Gastrocnemius medialis (tissue), 4 donors: ENCODE measurements at regions not wholly inside any gene's neighbourhood (a gene's known extent, or its start where the extent isn't known, plus 50 kb on each side); places are given as distances from the start of the nearest gene placed in this dataset.

Source experiments
- POLR2A ChIP-seq, 2 donors: fragments of 450-650 bp; IDR thresholded peaks; one replicate each; pipeline ENCODE4 v1.6.1; 2017; ENCODE audit warnings: antibody characterized with exemption in 2 of 2, mild to moderate bottlenecking in 2 of 2, moderate library complexity in 2 of 2
- TF ChIP-seq, protein P1 (sequence below), 5 experiments: fragments of 450-650 bp in 3 of 5; fragments of 200-600 bp in 2 of 5; sonication (generic) in 2 of 5; IDR thresholded peaks in 4 of 5; conservative IDR thresholded peaks in 1 of 5; 1 replicate in 4 of 5; 2 replicates in 1 of 5; pipeline ENCODE4 v1.5.1; 2016 to 2019; ENCODE audit warnings: antibody characterized with exemption in 5 of 5, mild to moderate bottlenecking in 3 of 5, moderate library complexity in 3 of 5

DNA sequence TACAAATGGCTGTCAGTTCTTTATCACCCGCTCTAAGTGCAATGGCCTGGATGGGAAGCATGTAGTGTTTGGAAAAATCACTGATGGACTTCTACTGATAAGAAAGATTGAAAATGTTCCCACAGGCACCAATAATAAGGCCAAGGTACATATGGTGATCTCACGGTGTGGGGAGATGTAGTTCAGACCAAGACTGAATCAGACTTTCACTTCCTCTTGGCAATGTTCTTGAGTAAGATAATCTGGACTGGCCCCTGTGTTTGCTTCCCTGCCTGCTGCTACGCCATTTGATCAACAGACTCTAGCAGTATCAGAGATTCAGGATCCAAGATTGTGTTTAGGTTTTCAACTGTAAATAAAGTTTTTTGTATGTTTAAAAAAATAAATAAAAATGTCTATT, 682.2 kb upstream of the AMOT start:
- TF ChIP-seq, protein P1, sequence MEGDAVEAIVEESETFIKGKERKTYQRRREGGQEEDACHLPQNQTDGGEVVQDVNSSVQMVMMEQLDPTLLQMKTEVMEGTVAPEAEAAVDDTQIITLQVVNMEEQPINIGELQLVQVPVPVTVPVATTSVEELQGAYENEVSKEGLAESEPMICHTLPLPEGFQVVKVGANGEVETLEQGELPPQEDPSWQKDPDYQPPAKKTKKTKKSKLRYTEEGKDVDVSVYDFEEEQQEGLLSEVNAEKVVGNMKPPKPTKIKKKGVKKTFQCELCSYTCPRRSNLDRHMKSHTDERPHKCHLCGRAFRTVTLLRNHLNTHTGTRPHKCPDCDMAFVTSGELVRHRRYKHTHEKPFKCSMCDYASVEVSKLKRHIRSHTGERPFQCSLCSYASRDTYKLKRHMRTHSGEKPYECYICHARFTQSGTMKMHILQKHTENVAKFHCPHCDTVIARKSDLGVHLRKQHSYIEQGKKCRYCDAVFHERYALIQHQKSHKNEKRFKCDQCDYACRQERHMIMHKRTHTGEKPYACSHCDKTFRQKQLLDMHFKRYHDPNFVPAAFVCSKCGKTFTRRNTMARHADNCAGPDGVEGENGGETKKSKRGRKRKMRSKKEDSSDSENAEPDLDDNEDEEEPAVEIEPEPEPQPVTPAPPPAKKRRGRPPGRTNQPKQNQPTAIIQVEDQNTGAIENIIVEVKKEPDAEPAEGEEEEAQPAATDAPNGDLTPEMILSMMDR (IDR thresholded peaks at IDR 0.05 in 4 of 5, conservative IDR thresholded peaks at IDR 0.05 in 1 of 5) = no peak
- no peak for TF ChIP-seq POLR2A (IDR thresholded peaks at IDR 0.05)
